ENCODE measurements at regions not wholly inside any gene's neighbourhood (a gene's known extent, or its start where the extent isn't known, plus 50 kb on each side); places are given as distances from the start of the nearest gene placed in this dataset.
"Not testable (repeated sequence)": the region's sequence is repeated elsewhere in the genome, so short reads cannot be mapped to it uniquely, and the experiment has no call there.

DNA sequence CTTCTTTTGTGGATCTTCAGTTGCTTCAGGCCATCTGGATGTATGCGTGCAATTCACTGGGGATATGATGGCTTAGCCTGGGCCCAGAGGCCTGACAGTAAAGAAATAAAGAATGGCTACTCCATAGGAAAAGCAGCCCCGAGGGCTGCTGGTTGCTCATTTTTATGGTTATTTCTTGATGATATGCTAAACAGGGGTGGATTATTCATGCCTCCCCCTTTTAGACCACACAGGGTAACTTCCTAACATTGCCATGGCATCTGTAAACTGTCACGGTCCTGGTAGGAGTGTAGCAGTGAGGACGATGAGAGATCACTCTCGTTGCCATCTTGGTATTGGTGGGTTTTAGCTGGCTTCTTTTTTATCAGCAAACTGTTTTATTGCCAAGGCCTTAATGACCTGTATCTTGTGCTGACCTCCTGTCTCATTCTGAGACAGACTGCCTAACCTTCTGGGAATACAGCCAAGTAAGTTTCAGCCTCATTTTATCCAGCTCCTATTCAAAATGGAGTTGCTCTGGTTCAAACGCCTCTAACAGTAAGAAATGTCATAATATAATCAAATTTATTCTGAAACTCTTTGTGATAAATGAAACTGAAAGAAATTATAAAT lies 60.5 kb downstream of the DSEL start:
- DNase-seq = no peak

DNA sequence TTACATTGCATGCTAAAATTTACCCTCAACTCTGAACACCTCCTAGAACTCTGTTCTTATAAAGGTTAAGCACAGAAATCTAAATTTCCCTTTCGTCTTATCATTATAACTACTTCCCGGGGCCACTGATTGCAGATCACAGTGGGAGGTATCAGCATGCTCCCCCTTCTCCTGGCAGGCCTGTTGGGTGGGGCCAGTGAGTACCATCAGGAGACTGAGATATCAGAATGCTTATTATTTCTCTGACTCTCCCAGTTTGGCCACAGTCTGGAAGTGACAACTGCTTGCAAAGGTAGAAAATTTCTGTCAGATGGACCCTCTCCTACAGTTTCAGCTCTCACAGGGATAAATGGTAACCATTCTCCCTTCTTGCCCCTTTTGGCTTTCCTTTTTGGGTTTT lies 62.6 kb downstream of the DSEL start:
- no peak for DNase-seq

DNA sequence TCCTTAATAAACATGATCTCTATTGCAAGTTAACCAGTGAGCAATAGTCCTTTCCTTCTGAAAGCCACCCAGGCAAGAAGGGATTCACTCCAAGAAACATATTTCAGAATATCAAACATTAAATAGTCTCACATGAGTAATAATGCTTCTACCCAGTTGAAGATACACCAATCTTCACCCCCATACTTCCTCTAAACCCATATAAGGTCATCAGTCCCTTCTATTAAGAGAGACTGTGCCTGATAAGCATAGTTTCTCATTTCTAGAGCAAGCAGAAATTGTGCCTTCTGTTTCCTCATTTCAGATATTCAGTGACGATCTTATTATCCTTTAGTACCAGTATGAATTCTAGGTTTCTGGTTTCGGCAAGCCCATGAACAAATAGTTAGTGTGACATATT lies 64.6 kb downstream of the DSEL start:
- no peak for DNase-seq

DNA sequence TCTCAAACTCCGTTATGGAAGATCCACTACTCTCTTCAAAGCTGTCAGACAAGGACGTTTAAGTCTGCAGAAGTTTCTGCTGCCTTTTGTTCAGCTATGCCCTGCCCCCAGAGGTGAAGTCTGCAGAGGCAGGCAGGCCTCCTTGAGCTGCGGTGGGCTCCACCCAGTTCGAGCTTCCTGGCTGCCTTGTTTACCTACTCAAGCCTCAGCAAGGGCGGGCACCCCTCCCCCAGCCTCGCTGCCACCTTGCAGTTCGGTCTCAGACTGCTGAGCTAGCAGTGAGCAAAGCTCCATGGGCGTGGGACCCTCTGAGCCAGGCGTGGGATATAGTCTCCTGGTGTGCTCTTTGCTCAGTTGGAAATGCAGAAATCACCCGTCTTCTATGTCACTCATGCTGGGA lies 65.4 kb downstream of the DSEL start:
- not testable (repeated sequence) for DNase-seq

DNA sequence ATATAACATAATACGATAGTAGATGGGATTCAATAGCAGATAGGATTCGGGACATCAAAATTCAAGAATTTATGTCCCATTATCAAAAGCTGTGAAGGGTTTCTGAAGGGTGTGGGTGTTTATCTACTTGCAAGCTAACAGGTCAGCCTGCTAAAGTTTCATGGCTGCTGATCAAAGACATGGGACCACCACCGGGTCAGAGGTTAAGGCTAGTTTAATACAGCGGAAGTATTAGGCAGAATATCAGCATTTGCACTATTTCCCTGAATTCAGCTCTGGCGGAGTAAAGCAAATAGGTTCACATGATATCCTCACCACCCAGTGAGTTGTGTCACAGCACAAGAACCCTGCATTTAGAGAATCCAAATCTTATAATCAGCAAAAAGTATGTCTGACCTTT lies 82.5 kb downstream of the DSEL start:
- no peak for DNase-seq

DNA sequence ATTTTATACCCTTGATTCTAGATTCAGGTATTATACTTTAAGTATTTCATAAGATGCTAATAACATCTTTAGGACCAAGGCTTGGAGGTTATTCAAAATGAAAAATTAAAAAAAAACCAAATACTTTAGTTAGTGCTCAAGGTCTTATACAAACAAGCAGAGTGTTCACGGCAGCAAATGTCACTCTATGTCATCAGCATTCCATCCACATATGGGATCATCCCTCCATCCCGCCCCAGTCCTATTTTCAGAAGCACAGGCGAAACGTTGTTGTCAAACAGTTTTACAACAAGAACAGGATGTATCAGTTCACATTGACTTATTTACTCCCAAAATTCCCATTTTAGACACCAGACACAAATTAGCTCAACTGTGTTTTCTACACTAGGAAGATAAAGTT lies 83.7 kb downstream of the DSEL start:
- DNase-seq = no peak

DNA sequence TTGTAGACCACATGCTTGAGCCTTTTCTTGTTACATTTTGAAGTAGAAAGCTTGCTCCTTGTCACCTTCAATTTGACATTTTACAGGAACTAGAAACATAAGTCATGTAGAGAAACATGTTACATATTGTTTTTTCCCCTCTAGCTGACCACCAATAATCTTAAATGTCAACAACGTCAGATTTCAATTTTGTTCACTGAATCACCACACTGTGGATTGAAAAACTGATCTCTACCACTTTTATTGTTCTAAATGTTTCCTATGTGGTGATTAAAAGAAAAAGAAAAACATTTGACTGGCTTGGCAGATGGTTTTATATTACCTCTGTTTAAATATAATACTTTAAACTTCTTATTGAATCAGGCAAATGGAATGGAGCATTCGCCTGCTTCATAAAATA lies 87.7 kb downstream of the DSEL start:
- DNase-seq = no peak

DNA sequence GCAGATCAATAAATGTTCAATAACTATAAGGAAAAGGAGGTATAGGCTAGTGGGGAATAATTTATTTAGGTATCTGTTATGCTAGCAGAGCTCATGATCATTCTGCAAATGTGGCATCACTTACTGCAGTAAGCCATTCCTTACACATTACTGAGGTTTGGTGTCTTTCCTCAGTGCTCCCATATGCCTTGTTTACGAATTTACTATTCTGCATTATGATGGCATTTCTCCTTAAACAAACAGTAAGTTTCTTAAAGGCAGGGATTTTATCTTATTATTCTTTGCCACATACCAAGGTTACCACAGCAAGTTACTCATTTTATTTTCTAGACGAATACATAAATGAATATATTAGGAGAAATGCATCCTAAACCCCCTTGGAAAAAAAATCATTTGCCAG lies 88.4 kb downstream of the DSEL start:
- no peak for DNase-seq

DNA sequence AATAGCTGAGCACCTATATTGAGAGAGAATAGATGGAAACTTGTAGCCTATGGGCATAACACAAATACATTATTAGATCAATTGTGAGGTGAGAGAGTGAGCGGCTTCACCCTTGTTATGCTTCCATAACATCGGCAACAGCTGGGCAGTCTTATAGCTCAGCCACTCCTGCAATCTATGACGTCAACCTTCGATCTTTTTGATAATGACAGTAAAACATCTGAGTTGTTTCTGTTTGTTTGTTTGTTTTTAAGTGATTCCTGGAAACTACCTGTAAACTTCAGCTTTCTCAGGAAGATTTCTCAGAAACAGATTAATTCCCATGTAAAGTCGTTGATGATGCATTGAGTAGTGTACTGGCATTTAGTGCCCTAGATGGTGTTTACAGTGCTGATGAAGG lies 90.0 kb downstream of the DSEL start:
- DNase-seq = no peak

DNA sequence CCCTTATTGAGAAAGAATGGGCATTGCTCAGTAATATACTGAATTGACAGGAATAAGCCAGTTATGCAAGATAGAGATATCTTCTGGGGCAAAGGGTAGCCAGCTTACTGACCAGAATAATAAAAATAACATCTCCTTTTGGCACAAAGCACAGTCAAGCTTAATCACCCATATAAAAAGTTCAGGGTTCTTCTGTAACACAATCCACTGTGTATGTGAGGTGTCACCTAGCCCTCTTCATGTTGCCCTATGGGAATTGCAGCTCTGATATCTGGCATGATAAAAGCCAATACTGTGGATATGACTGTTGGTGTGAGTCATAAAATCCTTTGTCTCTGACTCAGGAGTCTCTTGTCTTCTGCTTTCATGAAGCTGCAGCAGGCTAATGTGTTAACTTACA lies 90.8 kb downstream of the DSEL start:
- no peak for DNase-seq

DNA sequence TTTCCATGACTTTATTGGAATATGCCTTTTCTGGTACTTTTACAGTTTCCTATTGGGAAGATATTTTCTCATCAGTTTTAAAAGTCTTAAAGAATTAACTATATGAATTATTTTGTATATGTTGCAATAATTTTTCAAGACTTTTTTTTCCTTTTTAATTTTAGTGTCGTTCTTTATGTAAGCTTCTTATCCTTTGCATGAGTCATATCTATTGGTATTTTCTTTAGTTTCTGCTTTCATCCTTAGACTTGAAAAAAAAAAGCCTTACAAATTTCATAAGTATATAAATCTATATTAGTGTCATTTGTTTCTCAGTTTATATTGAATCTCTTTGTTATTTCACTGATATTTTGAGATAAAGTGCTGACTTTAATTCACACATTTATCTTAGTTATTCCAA lies 94.9 kb downstream of the DSEL start:
- no peak for DNase-seq

DNA sequence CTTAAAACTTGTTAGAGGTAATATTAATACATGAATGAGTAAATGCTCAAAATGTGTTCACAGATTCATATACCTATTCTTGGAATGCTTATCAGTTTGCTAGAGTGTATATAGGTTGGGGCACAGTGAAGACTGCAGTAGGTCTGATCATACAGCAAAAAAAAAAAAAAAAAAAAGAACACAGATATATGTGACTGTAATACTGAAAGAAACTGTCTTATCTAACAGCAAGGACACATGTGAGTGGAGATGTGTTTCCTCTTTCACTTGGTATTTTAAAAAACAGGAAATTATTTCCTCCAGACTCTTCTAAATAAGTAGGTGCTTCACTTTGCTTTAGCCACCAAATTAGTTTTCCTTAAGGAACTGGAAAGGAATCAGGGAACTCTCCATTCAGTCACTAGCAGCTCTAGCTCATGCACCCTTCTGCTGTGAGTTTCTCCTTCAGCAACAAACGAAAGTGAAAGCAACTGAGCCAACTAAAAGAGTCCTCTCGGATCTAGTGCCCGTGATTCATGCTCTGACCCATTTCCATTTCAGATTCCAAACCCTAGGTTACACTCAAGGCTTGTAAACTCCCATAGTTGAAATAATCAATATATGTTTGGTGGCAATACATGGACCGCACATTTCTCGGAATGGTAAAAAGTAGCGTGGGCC lies 98.5 kb downstream of the DSEL start:
- no peak for DNase-seq

DNA sequence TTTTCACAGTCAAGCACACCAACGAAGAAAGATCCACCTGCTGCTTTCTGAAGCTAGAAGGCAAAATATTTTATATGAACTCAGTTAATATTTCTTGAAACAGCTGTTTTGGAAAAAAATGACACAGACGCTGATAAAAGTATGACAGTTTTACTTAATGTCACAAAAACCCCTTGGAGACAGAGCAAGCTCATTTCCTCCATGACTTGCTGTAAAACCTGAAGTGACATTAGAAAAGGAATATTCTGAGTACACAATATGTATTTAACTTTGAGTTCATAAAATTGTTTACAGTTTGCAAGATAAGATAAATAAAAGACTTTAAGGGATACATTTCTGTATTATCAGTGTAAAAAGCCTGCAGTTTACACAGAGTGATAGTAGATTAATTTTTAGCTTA lies 105.4 kb downstream of the DSEL start:
- no peak for DNase-seq

DNA sequence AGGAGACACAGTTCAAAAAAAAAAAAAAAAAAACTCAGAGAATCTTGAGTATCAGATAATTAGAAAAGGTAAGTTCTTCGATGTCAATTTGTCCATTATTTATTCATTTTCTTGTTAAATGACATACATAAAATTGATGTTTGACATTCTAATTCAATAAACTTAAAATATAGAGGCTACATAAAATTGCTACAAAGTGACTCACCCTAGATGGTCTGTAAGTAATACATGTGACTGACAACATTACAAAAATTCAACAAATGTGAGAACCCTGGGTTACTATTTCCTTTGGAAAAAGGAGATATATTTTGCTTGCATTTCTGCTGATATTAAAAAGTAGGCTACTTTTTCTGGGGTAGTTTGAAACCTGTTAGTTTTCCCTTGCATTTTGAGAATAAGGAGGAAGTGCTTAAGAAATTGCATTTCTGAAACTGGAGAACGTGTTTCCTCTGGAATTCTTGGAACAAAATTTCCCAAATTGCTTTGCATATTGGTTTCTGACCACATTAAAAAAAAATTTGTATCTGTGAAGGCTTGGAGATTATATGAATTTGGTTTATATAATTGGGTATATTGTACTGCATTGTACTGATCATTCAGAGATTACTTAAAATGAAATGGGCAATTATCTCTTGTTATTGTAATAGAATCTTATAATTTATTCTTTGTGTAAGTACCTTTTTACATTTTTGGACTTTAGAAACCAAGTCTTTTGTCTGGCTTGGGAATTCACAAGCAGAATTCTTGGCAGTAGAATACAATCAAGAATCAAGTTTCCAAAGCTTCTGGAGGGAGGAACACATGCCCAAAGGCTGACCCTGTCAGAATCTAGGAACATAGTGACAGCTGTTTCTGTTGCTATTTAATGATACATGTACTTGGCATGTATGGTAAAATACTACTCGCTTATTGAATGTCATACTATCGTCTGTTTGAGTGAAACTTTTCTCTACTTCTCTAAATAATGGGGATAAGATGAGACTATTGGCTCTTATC lies 106.1 kb downstream of the DSEL start:
- DNase-seq = no peak

DNA sequence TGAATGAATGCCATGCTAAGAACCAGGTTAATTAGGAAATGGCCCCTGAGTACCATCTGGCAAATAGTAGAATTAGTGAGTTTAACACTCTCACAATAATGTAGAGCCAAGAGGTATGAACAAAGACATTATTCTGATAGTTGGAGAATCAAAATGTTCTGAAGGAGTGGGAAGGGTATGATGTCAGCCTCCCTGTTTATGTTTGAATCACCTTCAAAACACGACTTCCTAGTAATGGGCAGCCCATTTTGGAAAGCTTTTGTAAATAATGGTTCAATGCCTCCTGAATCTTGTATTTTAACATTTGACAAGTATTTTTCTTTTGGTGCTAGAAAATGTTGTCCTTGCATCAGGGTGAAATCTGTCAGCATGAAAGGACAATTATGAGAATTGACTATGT lies 108.3 kb downstream of the DSEL start:
- DNase-seq = no peak

DNA sequence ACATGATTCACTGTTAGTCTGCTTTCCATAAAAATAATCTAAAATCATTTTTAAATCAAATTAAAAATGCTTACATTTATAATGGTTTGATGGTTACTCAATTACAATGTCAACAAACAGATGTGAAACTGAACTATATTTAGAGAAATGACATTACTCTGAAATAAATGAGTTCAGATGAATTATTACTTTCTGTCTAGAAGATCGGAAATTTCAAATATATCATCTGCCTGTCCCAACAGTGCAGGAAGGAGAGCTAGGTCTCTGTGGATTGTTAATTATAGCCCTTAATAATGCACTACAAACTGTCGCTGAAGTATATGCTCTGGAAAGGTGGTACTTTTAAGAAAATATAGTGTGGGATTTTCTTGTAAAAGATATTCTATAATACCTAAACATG lies 109.8 kb downstream of the DSEL start:
- DNase-seq = no peak

DNA sequence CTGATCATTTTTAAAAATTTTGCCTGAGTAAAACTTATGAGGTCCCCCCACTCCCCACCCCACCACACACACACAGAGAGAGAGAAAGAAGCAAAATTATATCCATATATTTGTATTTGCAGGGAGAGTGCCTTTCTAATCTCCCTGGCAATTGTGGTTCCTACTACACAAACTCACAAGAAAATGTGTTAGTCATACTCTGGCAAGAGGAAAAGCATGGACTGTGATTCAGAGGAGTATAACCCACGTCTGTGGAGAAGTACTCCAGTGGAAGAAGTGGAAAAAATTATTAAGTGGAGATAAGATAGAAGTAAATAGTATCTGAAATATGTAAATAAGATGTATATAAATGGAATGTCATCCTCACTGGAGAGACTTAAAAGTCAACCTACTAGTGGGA lies 114.0 kb downstream of the DSEL start:
- DNase-seq = no peak

DNA sequence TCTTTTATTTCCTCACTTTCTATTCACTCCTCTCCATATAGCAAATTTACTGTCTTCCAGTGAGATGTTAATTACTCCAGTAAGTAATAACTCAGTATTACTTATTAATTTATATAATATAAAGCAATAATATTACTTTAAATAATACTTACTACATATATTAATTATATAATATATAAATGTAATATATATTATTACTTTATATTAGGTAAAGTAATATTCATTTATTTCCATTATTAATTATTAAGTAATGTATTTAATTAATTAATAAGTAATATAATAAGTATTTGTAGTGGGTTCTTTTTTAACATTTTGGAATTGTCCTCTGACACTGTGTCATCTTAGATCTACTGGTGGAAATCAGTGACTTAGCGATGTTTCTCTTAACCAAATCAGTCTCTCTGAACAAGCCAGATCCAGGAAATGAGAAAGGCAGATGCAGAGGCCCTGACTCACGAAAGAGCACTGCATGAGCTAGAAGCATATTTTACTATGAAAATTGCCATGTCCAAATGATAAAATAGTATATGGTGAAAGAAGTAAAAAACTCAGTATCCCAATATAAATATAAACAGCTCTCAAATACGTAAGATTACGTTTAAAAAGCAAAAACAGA lies 115.9 kb downstream of the DSEL start:
- DNase-seq = no peak

DNA sequence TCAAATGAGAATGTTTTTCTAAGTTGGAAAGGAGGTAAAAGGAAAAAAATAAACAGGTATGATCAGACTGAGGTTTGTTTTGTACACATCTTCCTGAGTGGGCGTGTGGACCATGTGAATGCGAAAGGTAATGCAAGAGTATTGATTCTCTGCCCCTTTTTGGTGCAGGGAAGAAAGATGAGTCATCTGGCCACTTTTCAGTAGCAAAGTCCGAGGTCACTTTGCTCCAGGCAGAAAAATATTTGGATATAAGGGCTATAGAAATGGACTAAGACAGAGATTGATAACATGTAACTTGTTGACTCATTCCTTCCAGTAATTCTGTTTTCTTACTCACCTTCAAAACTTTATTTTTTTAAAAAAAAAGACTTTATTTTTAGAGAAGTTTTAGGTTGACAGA lies 130.5 kb downstream of the DSEL start:
- DNase-seq = no peak

DNA sequence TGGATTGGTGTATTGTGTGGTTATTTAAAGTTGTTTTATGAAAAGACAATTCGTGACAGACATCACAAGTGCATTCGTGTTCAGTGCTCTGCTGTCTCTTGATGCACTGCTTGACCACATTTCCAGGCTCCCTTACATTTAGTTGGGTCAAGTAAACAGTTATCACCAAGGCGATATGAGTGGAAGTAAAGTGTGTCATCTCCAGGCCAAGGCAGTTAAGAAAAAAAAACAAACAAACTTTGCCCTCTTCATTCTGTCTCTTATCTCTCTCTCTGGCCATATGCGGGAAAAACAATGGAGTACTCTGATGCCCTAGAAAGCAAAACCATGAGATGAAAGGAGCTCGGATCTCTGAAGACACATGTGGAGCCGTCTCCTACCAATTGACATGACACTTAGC lies 131.1 kb downstream of the DSEL start:
- DNase-seq = no peak

DNA sequence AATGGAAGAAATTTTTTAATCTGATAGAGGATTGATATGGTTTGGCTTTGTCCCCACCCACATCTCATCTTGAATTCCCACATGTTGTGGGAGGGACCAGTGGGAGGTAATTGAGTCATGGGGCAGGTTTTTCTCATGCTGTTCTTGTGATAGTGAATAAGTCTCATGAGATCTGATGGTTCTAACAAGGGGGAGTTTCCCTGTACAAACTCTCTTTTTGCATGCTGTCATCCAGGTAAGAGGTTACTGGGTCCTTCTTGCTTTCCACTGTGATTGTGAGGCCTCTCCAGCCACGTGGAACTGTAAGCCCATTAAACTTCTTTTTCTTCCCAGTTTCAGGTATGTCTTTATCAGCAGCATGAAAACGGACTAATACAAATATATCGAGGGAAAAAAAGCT lies 132.5 kb downstream of the DSEL start:
- not testable (repeated sequence) for DNase-seq

DNA sequence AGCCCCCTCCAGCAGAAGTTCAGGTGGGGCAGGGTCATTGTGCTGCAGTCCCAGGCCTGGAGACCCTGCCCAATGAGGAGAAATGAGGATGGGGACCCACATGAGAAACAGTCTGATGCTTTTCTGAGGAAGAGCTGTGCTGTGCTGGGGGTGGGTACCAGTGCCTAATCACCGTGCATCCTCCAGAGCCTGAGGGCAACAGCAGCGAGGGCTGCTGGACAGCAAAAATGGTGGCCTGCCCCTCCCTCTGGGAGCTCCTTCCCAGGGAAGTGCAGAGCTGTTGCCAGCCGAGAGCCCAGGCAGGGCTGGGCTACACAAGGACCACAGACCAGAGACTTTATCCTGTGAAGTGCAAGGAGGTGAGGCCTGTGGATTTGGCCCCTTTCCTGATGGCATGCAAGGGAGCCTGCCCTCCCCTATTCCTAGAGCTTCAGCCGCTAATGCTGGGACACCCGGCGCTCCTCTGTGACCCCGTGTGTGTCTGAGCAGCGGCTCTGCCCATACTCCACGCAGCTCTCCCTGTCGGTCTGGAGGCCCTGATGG lies 134.8 kb downstream of the DSEL start:
- DNase-seq = no peak

DNA sequence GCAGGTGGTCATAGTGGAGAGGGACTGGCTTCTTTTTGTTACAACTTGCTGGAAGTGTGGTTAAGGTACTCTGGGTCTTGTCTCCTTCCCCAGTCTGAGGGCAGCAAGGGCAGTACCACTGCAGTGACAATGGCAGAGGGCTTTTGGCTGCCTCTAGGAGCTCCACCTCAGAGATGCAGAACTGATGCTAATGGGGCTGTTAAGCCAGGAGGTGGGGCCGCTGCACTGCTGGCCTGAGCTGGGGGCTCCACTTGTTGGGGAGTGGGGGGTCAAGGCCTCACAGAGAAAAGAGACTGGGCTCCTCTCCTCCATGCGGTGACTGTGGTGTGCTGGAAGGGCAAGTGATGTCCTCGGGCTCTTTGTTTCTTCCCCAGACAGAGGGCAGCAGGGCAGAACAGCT lies 135.7 kb downstream of the DSEL start:
- DNase-seq = no peak

Data from right hindlimb (tissue), 1 donor.